Activated T-helper 2 cell treated with anti-CD3 and anti-CD28 coated beads, Interferon-gamma antibody, Interleukin-2, Interleukin-4, amounts not matched to agents 10 μg/mL and 5 μg/mL and 100 μg/mL, durations not matched to agents 14 hours and 24 hours and 36 hours (primary cell): ENCODE measurements at regions not wholly inside any gene's neighbourhood (a gene's known extent, or its start where the extent isn't known, plus 50 kb on each side); places are given as distances from the start of the nearest gene placed in this dataset.

Experiments
- DNase-seq: peaks from one replicate; pipeline ENCODE4 v3.0.0; 2021; ENCODE audit warnings: low spot score
- H3K27ac Mint-ChIP-seq: one replicate; pipeline ENCODE4 v1.8.0; 2021; ENCODE audit warnings: mixed read lengths
- H3K27me3 Mint-ChIP-seq: one replicate; pipeline ENCODE4 v1.8.0; 2021; ENCODE audit warnings: low read depth, mixed read lengths
- H3K36me3 Mint-ChIP-seq: one replicate; pipeline ENCODE4 v1.8.0; 2021; ENCODE audit warnings: low read depth, mixed read lengths
- H3K4me1 Mint-ChIP-seq: one replicate; pipeline ENCODE4 v1.8.0; 2021; ENCODE audit warnings: low read depth, mixed read lengths
- H3K4me3 Mint-ChIP-seq: one replicate; pipeline ENCODE4 v1.8.0; 2021; ENCODE audit warnings: low read depth, mild to moderate bottlenecking, moderate library complexity, mixed read lengths
- H3K9me3 Mint-ChIP-seq: one replicate; pipeline ENCODE4 v1.8.0; 2021; ENCODE audit warnings: mixed read lengths
- intact Hi-C: fragments of 100-400 bp; cut with micrococcal nuclease; formaldehyde crosslinking; loops from one replicate; pipeline ENCODE4 v1.15.1; 2023

- intact Hi-C loops: no loop called here
- H3K4me1 Mint-ChIP-seq: no peaks in the 10 kb centered on the region
- H3K4me3 Mint-ChIP-seq: no peak overlapping the region
- no peaks in the 10 kb centered on the region for H3K9me3 Mint-ChIP-seq
- DNase-seq: no peak
- H3K36me3 Mint-ChIP-seq: no peaks in the 10 kb centered on the region
- H3K27ac Mint-ChIP-seq: no peak overlapping the region
- no peaks in the 10 kb centered on the region for H3K27me3 Mint-ChIP-seq
Measured at GRCh38 chr4:120509719-120510118, 412.8 kb downstream of the PRDM5 start.

- Mint-ChIP-seq H3K36me3 (no peaks in the 10 kb centered on the region), H3K4me1 (no peaks in the 10 kb centered on the region), H3K4me3 (no peak overlapping the region), H3K27ac (no peak overlapping the region), H3K9me3 (no peaks in the 10 kb centered on the region), H3K27me3 (no peaks in the 10 kb centered on the region)
- intact Hi-C loops: no loop called here
- DNase-seq: no peak
Measured at GRCh38 chr4:120509222-120509621, 413.3 kb downstream of the PRDM5 start.

GRCh38 chr4:120508036-120508435 is 414.5 kb downstream of the PRDM5 start:
- no peaks in the 10 kb centered on the region for H3K4me1 Mint-ChIP-seq
- H3K9me3 Mint-ChIP-seq: no peaks in the 10 kb centered on the region
- intact Hi-C loops: no loop called here
- H3K27me3 Mint-ChIP-seq: no peaks in the 10 kb centered on the region
- DNase-seq: no peak
- H3K27ac Mint-ChIP-seq: no peak overlapping the region
- H3K36me3 Mint-ChIP-seq: no peaks in the 10 kb centered on the region
- no peak overlapping the region for H3K4me3 Mint-ChIP-seq

- H3K4me3 Mint-ChIP-seq: no peak overlapping the region
- intact Hi-C loops: no loop called here
- no peaks in the 10 kb centered on the region for H3K36me3 Mint-ChIP-seq
- H3K4me1 Mint-ChIP-seq: no peaks in the 10 kb centered on the region
- no peak overlapping the region for H3K27ac Mint-ChIP-seq
- no peak for DNase-seq
- no peaks in the 10 kb centered on the region for H3K9me3 Mint-ChIP-seq
- no peaks in the 10 kb centered on the region for H3K27me3 Mint-ChIP-seq
Measured at GRCh38 chr4:120506536-120506935, 416.0 kb downstream of the PRDM5 start.

GRCh38 chr4:120498678-120499077 is 423.8 kb downstream of the PRDM5 start:
- no peaks in the 10 kb centered on the region for H3K4me1 Mint-ChIP-seq
- no peak for DNase-seq
- no peak overlapping the region for H3K27ac Mint-ChIP-seq
- no peaks in the 10 kb centered on the region for H3K36me3 Mint-ChIP-seq
- no peak overlapping the region for H3K4me3 Mint-ChIP-seq
- H3K9me3 Mint-ChIP-seq: no peaks in the 10 kb centered on the region
- no peaks in the 10 kb centered on the region for H3K27me3 Mint-ChIP-seq
- intact Hi-C loops: no loop called here

- H3K9me3 Mint-ChIP-seq: no peaks in the 10 kb centered on the region
- no peaks in the 10 kb centered on the region for H3K36me3 Mint-ChIP-seq
- no peak overlapping the region for H3K27ac Mint-ChIP-seq
- intact Hi-C loops: no loop called here
- no peak overlapping the region for H3K4me3 Mint-ChIP-seq
- H3K4me1 Mint-ChIP-seq: no peaks in the 10 kb centered on the region
- no peaks in the 10 kb centered on the region for H3K27me3 Mint-ChIP-seq
- DNase-seq: no peak
Measured at GRCh38 chr4:120491481-120491880, 424.8 kb upstream of the MAD2L1 start.

GRCh38 chr4:120481756-120482155 is 415.1 kb upstream of the MAD2L1 start:
- Mint-ChIP-seq H3K27me3 (no peaks in the 10 kb centered on the region), H3K27ac (no peak overlapping the region), H3K36me3 (no peaks in the 10 kb centered on the region), H3K4me1 (no peaks in the 10 kb centered on the region), H3K9me3 (no peaks in the 10 kb centered on the region), H3K4me3 (no peak overlapping the region)
- intact Hi-C loops: no loop called here
- no peak for DNase-seq

GRCh38 chr4:120472447-120473131 is 405.9 kb upstream of the MAD2L1 start:
- intact Hi-C loops: no loop called here
- Mint-ChIP-seq H3K4me3 (no peak overlapping the region), H3K9me3 (no peaks in the 10 kb centered on the region), H3K27me3 (no peaks in the 10 kb centered on the region), H3K27ac (no peak overlapping the region), H3K4me1 (no peaks in the 10 kb centered on the region), H3K36me3 (no peaks in the 10 kb centered on the region)
- DNase-seq: no peak

GRCh38 chr4:120466429-120466828 is 399.8 kb upstream of the MAD2L1 start:
- Mint-ChIP-seq H3K4me1 (no peaks in the 10 kb centered on the region), H3K27ac (no peak overlapping the region), H3K36me3 (no peaks in the 10 kb centered on the region), H3K27me3 (no peaks in the 10 kb centered on the region), H3K9me3 (peaks cover 3% of the 10 kb centered on the region), H3K4me3 (no peak overlapping the region)
- DNase-seq: no peak
- intact Hi-C loops: no loop called here

GRCh38 chr4:120454788-120455187 is 388.1 kb upstream of the MAD2L1 start:
- Mint-ChIP-seq H3K4me1 (no peaks in the 10 kb centered on the region), H3K4me3 (no peak overlapping the region), H3K27ac (no peak overlapping the region), H3K27me3 (no peaks in the 10 kb centered on the region), H3K36me3 (no peaks in the 10 kb centered on the region), H3K9me3 (no peaks in the 10 kb centered on the region)
- no peak for DNase-seq
- intact Hi-C loops: no loop called here

- H3K27me3 Mint-ChIP-seq: no peaks in the 10 kb centered on the region
- no peak overlapping the region for H3K27ac Mint-ChIP-seq
- no peaks in the 10 kb centered on the region for H3K9me3 Mint-ChIP-seq
- no peaks in the 10 kb centered on the region for H3K4me1 Mint-ChIP-seq
- no peak for DNase-seq
- H3K4me3 Mint-ChIP-seq: no peak overlapping the region
- intact Hi-C loops: no loop called here
- no peaks in the 10 kb centered on the region for H3K36me3 Mint-ChIP-seq
Measured at GRCh38 chr4:120452536-120452935, 385.9 kb upstream of the MAD2L1 start.

GRCh38 chr4:120452001-120452400 is 385.4 kb upstream of the MAD2L1 start:
- H3K4me1 Mint-ChIP-seq: no peaks in the 10 kb centered on the region
- H3K4me3 Mint-ChIP-seq: no peak overlapping the region
- DNase-seq: no peak
- no peaks in the 10 kb centered on the region for H3K36me3 Mint-ChIP-seq
- H3K27me3 Mint-ChIP-seq: no peaks in the 10 kb centered on the region
- H3K27ac Mint-ChIP-seq: no peak overlapping the region
- intact Hi-C loops: no loop called here
- no peaks in the 10 kb centered on the region for H3K9me3 Mint-ChIP-seq

GRCh38 chr4:120447774-120448173 is 381.1 kb upstream of the MAD2L1 start:
- DNase-seq: no peak
- Mint-ChIP-seq H3K36me3 (no peaks in the 10 kb centered on the region), H3K4me1 (peaks cover 4% of the 10 kb centered on the region), H3K27ac (no peak overlapping the region), H3K9me3 (no peaks in the 10 kb centered on the region), H3K4me3 (no peak overlapping the region), H3K27me3 (no peaks in the 10 kb centered on the region)
- intact Hi-C loops: no loop called here

GRCh38 chr4:120446051-120446567 is 379.5 kb upstream of the MAD2L1 start:
- H3K9me3 Mint-ChIP-seq: no peaks in the 10 kb centered on the region
- DNase-seq: no peak
- no peak overlapping the region for H3K4me3 Mint-ChIP-seq
- no peaks in the 10 kb centered on the region for H3K27me3 Mint-ChIP-seq
- no peaks in the 10 kb centered on the region for H3K36me3 Mint-ChIP-seq
- H3K4me1 Mint-ChIP-seq: peaks cover 4% of the 10 kb centered on the region
- intact Hi-C loops: no loop called here
- H3K27ac Mint-ChIP-seq: peak overlapping the region; percentile 13
